Common myeloid progenitor, CD34-positive (primary cell): ENCODE measurements at regions not wholly inside any gene's neighbourhood (a gene's known extent, or its start where the extent isn't known, plus 50 kb on each side); places are given as distances from the start of the nearest gene placed in this dataset.

ENCODE experiments used
- CTCF ChIA-PET: fragments of 350-600 bp; sonication (Branson Sonifier 250); formaldehyde crosslinking; loops from one replicate; lab custom pipeline; 2021; ENCODE audit warnings: antibody characterized with exemption; lab: Charles Lee
- POLR2A ChIA-PET: fragments of 350-600 bp; sonication (Branson Sonifier 250); formaldehyde crosslinking; loops from one replicate; lab custom pipeline; 2021; ENCODE audit warnings: antibody characterized with exemption; lab: Charles Lee
- DNase-seq, 3 donors: peaks; one replicate each; pipeline versions ENCODE4 v3.0.0 to v3.0.0-alpha.2; 2013
- H3K27ac ChIP-seq, 2 experiments: 1 replicate in 1 of 2; 2 replicates in 1 of 2; pipeline ENCODE4 v1.7.0; 2013; ENCODE audit warnings: inconsistent platforms in 2 of 2, low read length in 2 of 2, mild to moderate bottlenecking in 2 of 2, low read depth in 1 of 2, moderate library complexity in 1 of 2; ENCODE audit not compliant: severe bottlenecking in 2 of 2, insufficient read depth in 1 of 2, poor library complexity in 1 of 2
- H3K27me3 ChIP-seq, 5 experiments: replicated peaks in 2 of 5; 1 replicate in 3 of 5; 2 replicates in 2 of 5; pipeline versions ENCODE4 v1.6.1 to v1.7.0; 2013; ENCODE audit warnings: low read length in 4 of 5, mild to moderate bottlenecking in 2 of 5, moderate library complexity in 2 of 5, inconsistent platforms in 1 of 5; ENCODE audit not compliant: insufficient read depth in 5 of 5, control insufficient read depth in 4 of 5
- H3K36me3 ChIP-seq, 4 experiments: 1 replicate in 2 of 4; 2 replicates in 2 of 4; pipeline versions ENCODE4 v1.6.1 to v1.7.0; 2013; ENCODE audit warnings: low read length in 3 of 4, control low read depth in 1 of 4, mild to moderate bottlenecking in 1 of 4; ENCODE audit not compliant: control insufficient read depth in 4 of 4, insufficient read depth in 4 of 4
- H3K4me1 ChIP-seq, 4 experiments: 1 replicate in 3 of 4; 2 replicates in 1 of 4; pipeline versions ENCODE4 v1.6.1 to v1.7.1; 2013; ENCODE audit warnings: low read length in 3 of 4, mild to moderate bottlenecking in 3 of 4, control low read depth in 1 of 4, inconsistent platforms in 1 of 4, moderate library complexity in 1 of 4; ENCODE audit not compliant: control insufficient read depth in 4 of 4, insufficient read depth in 4 of 4; ENCODE audit errors: control extremely low read depth in 1 of 4
- H3K4me3 ChIP-seq, 7 experiments: 1 replicate in 4 of 7; 2 replicates in 3 of 7; pipeline versions ENCODE4 v1.5.1 to v1.7.0; 2013; ENCODE audit warnings: mild to moderate bottlenecking in 7 of 7, low read length in 6 of 7, moderate library complexity in 6 of 7, inconsistent platforms in 2 of 7, low read depth in 2 of 7, control low read depth in 1 of 7; ENCODE audit not compliant: insufficient read depth in 4 of 7, control insufficient read depth in 1 of 7; ENCODE audit errors: extremely low read depth in 1 of 7
- H3K9me3 ChIP-seq, 5 experiments: 1 replicate in 4 of 5; 2 replicates in 1 of 5; pipeline versions ENCODE4 v1.6.1 to v1.7.1; 2013; ENCODE audit warnings: low read length in 4 of 5, mild to moderate bottlenecking in 2 of 5, inconsistent platforms in 1 of 5, low read depth in 1 of 5, moderate library complexity in 1 of 5; ENCODE audit not compliant: control insufficient read depth in 4 of 5, insufficient read depth in 2 of 5; ENCODE audit errors: control extremely low read depth in 1 of 5
- WGBS: methylation state at CpG from one replicate; pipeline ENCODE4 v1.1.5; 2013; ENCODE audit not compliant: insufficient coverage; 5-methylcytosine and 5-hydroxymethylcytosine counted together

DNA sequence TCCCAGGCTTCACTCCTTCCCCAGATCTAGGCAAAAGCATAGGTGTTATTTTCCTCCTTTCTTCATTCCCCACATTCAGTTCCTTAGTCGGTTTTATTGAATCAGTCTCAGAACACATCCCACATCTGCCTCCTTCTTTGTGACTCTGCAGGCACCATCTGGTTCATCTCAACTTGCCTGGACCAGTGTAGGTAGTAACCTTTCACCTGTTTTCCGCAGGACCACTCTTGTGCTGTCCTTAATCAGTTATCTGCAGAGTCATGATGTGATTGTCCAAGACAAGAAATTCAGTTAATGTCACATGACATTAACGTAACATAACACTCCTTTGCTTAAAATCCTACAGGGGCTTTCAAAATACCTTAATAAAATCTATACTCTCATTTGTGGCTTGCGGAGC is 174.6 kb downstream of the CHRM3 start:
- H3K9me3 ChIP-seq = no peaks in the 10 kb centered on the region
- DNase-seq = no peak
- no peaks in the 10 kb centered on the region for H3K27me3 ChIP-seq
- H3K4me1 ChIP-seq = peaks cover 16 to 58% (median 36%) of the 10 kb centered on the region in 4 experiments
- ChIA-PET CTCF (no interaction called here), POLR2A (no interaction called here)
- no peak overlapping the region for H3K27ac ChIP-seq
- 94% methylated on average over 4 of the region's 4 CpGs for WGBS
- no peaks in the 10 kb centered on the region for H3K36me3 ChIP-seq
- no peak overlapping the region for H3K4me3 ChIP-seq

DNA sequence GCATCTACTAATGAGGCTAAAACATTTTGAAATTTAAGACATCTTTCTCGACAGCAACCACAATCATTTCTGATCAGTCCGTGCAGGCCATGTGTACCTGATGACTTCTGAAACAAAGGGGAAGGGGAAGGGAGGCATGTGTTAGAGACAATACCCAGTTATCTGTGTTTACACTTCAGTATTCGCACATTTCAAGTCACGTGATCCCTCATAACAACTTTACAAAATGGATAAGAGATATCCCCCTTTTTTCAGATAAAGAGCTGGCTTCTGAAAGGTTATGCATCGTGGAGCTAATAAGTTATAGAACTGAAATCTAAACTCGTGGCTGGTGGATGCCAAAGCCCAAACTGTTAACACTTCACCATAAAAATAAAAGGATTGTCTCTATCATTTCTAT is 175.7 kb downstream of the CHRM3 start:
- Histone ChIP-seq H3K4me1 (peaks cover 16 to 56% (median 35%) of the 10 kb centered on the region in 4 experiments), H3K4me3 (no peak overlapping the region), H3K9me3 (no peaks in the 10 kb centered on the region), H3K27ac (no peak overlapping the region), H3K27me3 (no peaks in the 10 kb centered on the region), H3K36me3 (no peaks in the 10 kb centered on the region)
- ChIA-PET POLR2A (no interaction called here), CTCF (interaction anchor here (1.6 kb wide), 1 partner anchor 10 kb away, joined by 5 read pairs; no protein-coding TSS in a partner anchor)
- 100% methylated on average over 1 of the region's 6 CpGs for WGBS
- no peak for DNase-seq

DNA sequence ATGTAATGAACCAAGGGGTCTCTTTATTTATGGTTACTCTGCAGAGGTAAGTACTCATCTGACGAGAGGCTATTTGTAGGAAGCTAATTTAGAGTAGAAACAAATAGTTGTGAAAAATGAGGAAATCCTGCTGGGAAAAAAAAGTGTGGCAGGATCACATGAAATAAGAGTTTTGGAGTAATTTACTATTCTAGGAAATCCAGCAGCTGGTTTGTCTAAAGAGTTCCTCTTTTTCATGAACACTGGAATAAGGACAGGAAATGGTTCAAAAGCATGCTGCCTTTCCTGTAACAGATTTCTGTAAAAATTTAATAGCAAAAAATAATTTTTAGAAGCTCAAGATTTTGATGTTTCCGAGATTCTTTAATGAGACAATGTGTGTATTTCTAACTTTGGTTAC is 177.3 kb downstream of the CHRM3 start:
- Histone ChIP-seq H3K4me1 (peaks cover 16 to 47% (median 30%) of the 10 kb centered on the region in 4 experiments), H3K36me3 (peaks cover 0 to 8% (median 4%) of the 10 kb centered on the region in 4 experiments), H3K4me3 (peak overlapping the region in 4 of 7 experiments; percentile 17 to 46 (median 36)), H3K27ac (peak overlapping the region; percentile 37 to 64), H3K9me3 (peaks cover 0 to 12% (median 6%) of the 10 kb centered on the region in 5 experiments), H3K27me3 (no peaks in the 10 kb centered on the region)
- peak; percentile 46 to 77 (median 61) for DNase-seq
- ChIA-PET CTCF (interaction anchor here (1.6 kb wide), 1 partner anchor 9 kb away, joined by 5 read pairs; no protein-coding TSS in a partner anchor), POLR2A (no interaction called here)
- WGBS = 0% methylated on average over 1 of the region's 2 CpGs

DNA sequence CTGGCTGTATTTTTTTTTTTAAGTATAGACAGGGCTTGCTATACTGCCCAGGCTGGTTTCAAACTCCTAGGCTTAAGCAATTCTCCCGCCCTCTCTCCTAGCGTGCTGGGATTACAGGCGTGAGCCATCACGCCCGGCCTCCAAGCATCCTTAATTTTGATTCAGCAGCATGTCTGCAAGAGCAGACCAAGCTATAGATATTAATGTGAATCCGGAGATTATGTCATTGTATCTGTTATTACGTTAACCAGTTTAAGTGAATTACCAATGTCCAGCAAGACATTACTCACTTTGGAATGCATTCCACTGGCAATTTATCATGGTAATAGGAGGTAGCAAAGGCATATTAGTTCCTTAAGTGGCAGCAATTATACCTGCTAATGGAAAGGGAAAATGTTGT is 179.7 kb downstream of the CHRM3 start:
- Histone ChIP-seq H3K4me3 (no peak overlapping the region), H3K27me3 (no peaks in the 10 kb centered on the region), H3K36me3 (peaks cover 2 to 8% (median 6%) of the 10 kb centered on the region in 4 experiments), H3K4me1 (peaks cover 11 to 35% (median 21%) of the 10 kb centered on the region in 4 experiments), H3K9me3 (peaks cover 0 to 12% (median 7%) of the 10 kb centered on the region in 5 experiments), H3K27ac (no peak overlapping the region)
- CTCF ChIA-PET = interaction anchor here (1.2 kb wide), 1 partner anchor 19 kb away, joined by 4 read pairs; no protein-coding TSS in a partner anchor
- 100% methylated on average over 5 of the region's 7 CpGs for WGBS
- POLR2A ChIA-PET = interaction anchor here (0.7 kb wide), 1 partner anchor 94 kb away, joined by 3 read pairs; no protein-coding TSS in a partner anchor
- no peak for DNase-seq

DNA sequence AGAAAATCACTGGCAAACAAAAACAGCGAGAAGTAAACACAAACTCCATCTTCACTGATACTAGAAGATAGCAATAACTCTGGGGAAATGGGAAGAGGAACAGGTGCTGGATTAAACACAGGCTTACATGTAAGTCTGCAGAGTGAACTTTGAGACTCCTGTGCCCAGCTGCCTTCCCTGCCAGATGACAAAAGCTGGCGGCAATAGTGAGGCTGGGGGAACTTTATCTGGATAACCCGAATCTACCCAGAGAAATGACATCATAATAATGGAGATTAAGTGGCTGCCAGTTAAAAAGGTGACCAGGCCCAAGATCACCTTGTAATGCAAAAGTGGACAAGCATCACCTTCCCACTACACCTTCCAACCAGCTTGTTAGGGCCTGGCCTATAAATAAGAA is 184.5 kb downstream of the CHRM3 start:
- no peak for DNase-seq
- Histone ChIP-seq H3K27ac (no peak overlapping the region), H3K27me3 (no peaks in the 10 kb centered on the region), H3K4me3 (no peak overlapping the region), H3K4me1 (peaks cover 0 to 6% (median 0%) of the 10 kb centered on the region in 4 experiments), H3K36me3 (peaks cover 2 to 8% (median 7%) of the 10 kb centered on the region in 4 experiments), H3K9me3 (peaks cover 0 to 12% (median 7%) of the 10 kb centered on the region in 5 experiments)
- POLR2A ChIA-PET = interaction anchor here (0.6 kb wide), 1 partner anchor 11 kb away, joined by 3 read pairs; no protein-coding TSS in a partner anchor
- CTCF ChIA-PET = interaction anchor here (1.0 to 1.8 kb wide), 3 partner anchors 14 to 158 kb away, joined by 3 to 4 read pairs (median 3); no protein-coding TSS in a partner anchor
- WGBS = 100% methylated on average over 1 of the region's 3 CpGs

DNA sequence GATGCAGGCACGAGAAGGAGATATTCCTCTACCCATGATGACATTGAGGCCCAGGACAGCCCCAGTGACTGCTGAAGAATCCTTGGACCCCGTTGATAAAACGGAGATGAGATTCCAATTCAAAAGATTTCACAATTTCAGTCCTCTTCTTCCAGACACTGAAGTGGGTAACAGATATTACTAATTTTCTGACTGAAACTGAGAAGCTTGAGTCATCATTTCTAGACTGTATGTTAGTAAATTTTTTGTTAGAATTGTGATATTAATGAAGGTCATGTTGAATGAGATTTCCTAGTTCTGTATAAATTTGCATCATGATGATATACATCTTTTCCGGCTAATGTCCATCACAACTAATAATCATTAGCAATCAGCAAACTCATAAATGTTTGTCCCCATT is 185.8 kb downstream of the CHRM3 start:
- no peak for DNase-seq
- H3K36me3 ChIP-seq = peaks cover 2 to 8% (median 7%) of the 10 kb centered on the region in 4 experiments
- ChIA-PET POLR2A (no interaction called here), CTCF (interaction anchor here (0.7 to 1.8 kb wide), 4 partner anchors 9 to 19 kb away, joined by 3 to 5 read pairs (median 4); no protein-coding TSS in a partner anchor)
- peaks cover 0 to 6% (median 0%) of the 10 kb centered on the region in 4 experiments for H3K4me1 ChIP-seq
- H3K27ac ChIP-seq = no peak overlapping the region
- H3K27me3 ChIP-seq = no peaks in the 10 kb centered on the region
- no peak overlapping the region for H3K4me3 ChIP-seq
- 100% methylated on average over 3 of the region's 4 CpGs for WGBS
- H3K9me3 ChIP-seq = peaks cover 0 to 12% (median 7%) of the 10 kb centered on the region in 5 experiments

DNA sequence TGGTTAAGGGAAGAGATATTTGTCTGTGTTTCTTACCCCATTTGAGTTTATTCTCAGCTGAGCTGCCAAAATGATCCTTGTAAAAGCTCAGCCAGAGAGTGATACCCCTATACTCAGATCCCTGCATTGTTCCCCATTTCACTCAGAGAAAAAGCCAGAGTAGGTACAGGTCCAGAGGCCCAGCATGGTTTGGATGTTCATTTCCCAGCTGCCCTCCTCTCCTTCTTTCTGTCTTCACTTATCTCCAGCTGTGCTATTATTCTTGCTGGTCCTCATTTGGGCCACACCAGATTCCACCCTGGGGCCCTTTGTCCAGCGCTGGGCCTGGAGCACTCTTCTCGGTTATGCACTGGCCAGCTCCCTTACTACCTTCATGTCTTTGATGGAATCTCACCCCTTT is 187.7 kb downstream of the CHRM3 start:
- Histone ChIP-seq H3K9me3 (no peaks in the 10 kb centered on the region), H3K27ac (no peak overlapping the region), H3K36me3 (peaks cover 0 to 5% (median 2%) of the 10 kb centered on the region in 4 experiments), H3K4me1 (peaks cover 0 to 6% (median 0%) of the 10 kb centered on the region in 4 experiments), H3K27me3 (no peaks in the 10 kb centered on the region), H3K4me3 (no peak overlapping the region)
- POLR2A ChIA-PET = no interaction called here
- DNase-seq = no peak
- WGBS = 100% methylated on average over 2 of the region's 2 CpGs
- CTCF ChIA-PET = no interaction called here
